Stimulated activated CD4-positive, alpha-beta T cell treated with anti-CD3 and anti-CD28 coated beads, TNF-alpha, amount 100 ng/mL, for 1 hour (primary cell): ENCODE measurements at regions not wholly inside any gene's neighbourhood (a gene's known extent, or its start where the extent isn't known, plus 50 kb on each side); places are given as distances from the start of the nearest gene placed in this dataset.

Experiments
- DNase-seq, 3 donors: peaks; one replicate each; pipeline ENCODE4 v3.0.0-alpha.2; 2020; ENCODE audit warnings: low read depth in 3 of 3, low spot score in 1 of 3

- DNase-seq, result no peak
These were observed 49.7 kb downstream of the GLI2 start for GRCh38 chr2:120785228-120785966.

GRCh38 chr2:120786038-120786960 lies 50.6 kb downstream of the GLI2 start:
- DNase-seq, result no peak

GRCh38 chr2:120787111-120787821 lies 51.6 kb downstream of the GLI2 start:
- DNase-seq, result no peak

GRCh38 chr2:120787822-120788700 lies 52.4 kb downstream of the GLI2 start:
- DNase-seq, result no peak

GRCh38 chr2:120791243-120791961 lies 55.7 kb downstream of the GLI2 start:
- no peak for DNase-seq

GRCh38 chr2:120791962-120792297 lies 56.3 kb downstream of the GLI2 start:
- DNase-seq, result no peak

- no peak for DNase-seq
These were observed 58.2 kb downstream of the GLI2 start for GRCh38 chr2:120793682-120794403.

GRCh38 chr2:120794716-120795115 lies 59.0 kb downstream of the GLI2 start:
- no peak for DNase-seq

GRCh38 chr2:120796094-120796493 lies 60.4 kb downstream of the GLI2 start:
- no peak for DNase-seq

- no peak for DNase-seq
These were observed 62.0 kb downstream of the GLI2 start for GRCh38 chr2:120797421-120798221.

GRCh38 chr2:120798567-120799247 lies 63.0 kb downstream of the GLI2 start:
- no peak for DNase-seq

- DNase-seq, result no peak
These were observed 66.5 kb downstream of the GLI2 start for GRCh38 chr2:120802158-120802557.

GRCh38 chr2:120802867-120803484 lies 67.3 kb downstream of the GLI2 start:
- no peak for DNase-seq

- no peak for DNase-seq
These were observed 68.2 kb downstream of the GLI2 start for GRCh38 chr2:120803764-120804335.

- no peak for DNase-seq
These were observed 68.8 kb downstream of the GLI2 start for GRCh38 chr2:120804459-120804858.

- no peak for DNase-seq
These were observed 69.3 kb downstream of the GLI2 start for GRCh38 chr2:120805011-120805410.

- no peak for DNase-seq
These were observed 69.9 kb downstream of the GLI2 start for GRCh38 chr2:120805602-120806001.
